Kidney epithelial cell (primary cell): ENCODE measurements at regions not wholly inside any gene's neighbourhood (a gene's known extent, or its start where the extent isn't known, plus 50 kb on each side); places are given as distances from the start of the nearest gene placed in this dataset.
"Not testable (repeated sequence)": the region's sequence is repeated elsewhere in the genome, so short reads cannot be mapped to it uniquely, and the experiment has no call there.

Experiments used
- DNase-seq: peaks from one replicate; pipeline ENCODE4 v3.0.0-alpha.2; 2010; ENCODE audit warnings: low read depth
- H3K27me3 ChIP-seq: 2 replicates; pipeline ENCODE4 v1.6.0; 2011; ENCODE audit warnings: low read length; ENCODE audit not compliant: control insufficient read depth, insufficient read depth
- H3K36me3 ChIP-seq: 2 replicates; pipeline ENCODE4 v1.5.1; 2011; ENCODE audit warnings: low read length; ENCODE audit not compliant: control insufficient read depth, insufficient read depth
- H3K4me3 ChIP-seq: 2 replicates; pipeline ENCODE4 v1.5.1; 2011; ENCODE audit warnings: low read depth, mild to moderate bottlenecking, control low read depth, low read length
- CTCF ChIP-seq: IDR thresholded peaks from 2 replicates; pipeline ENCODE4 v1.5.1; 2011; ENCODE audit warnings: mild to moderate bottlenecking, moderate library complexity, low read length, control low read depth, inconsistent platforms; ENCODE audit not compliant: insufficient read depth, poor library complexity, severe bottlenecking

GRCh38 chr2:192391041-192391440 is 196.3 kb upstream of the TMEFF2 start:
- Histone ChIP-seq H3K27me3 (no peaks in the 10 kb centered on the region), H3K36me3 (no peaks in the 10 kb centered on the region), H3K4me3 (no peak overlapping the region)
- TF ChIP-seq CTCF: no peak
- DNase-seq: no peak

- no peak for TF ChIP-seq CTCF
- DNase-seq: no peak
- Histone ChIP-seq H3K4me3 (no peak overlapping the region), H3K36me3 (no peaks in the 10 kb centered on the region), H3K27me3 (no peaks in the 10 kb centered on the region)
These were observed 195.7 kb upstream of the TMEFF2 start for GRCh38 chr2:192390401-192390800.

- H3K36me3 ChIP-seq, H3K4me3 ChIP-seq, H3K27me3 ChIP-seq: not testable (repeated sequence)
These were observed 189.5 kb upstream of the TMEFF2 start for GRCh38 chr2:192384191-192384590.

GRCh38 chr2:192381082-192381481 is 186.3 kb upstream of the TMEFF2 start:
- TF ChIP-seq CTCF: no peak
- H3K4me3 ChIP-seq: no peak overlapping the region
- H3K36me3 ChIP-seq: no peaks in the 10 kb centered on the region
- no peak for DNase-seq
- no peaks in the 10 kb centered on the region for H3K27me3 ChIP-seq

More at GRCh38 chr2:192384191-192384590, 189.5 kb upstream of the TMEFF2 start:
- DNase-seq: not testable (repeated sequence)

- H3K36me3 ChIP-seq: no peaks in the 10 kb centered on the region
- no peak for DNase-seq
- TF ChIP-seq CTCF: no peak
These were observed 185.0 kb upstream of the TMEFF2 start for GRCh38 chr2:192379736-192380135.

GRCh38 chr2:192377173-192377572 is 182.4 kb upstream of the TMEFF2 start:
- no peak for TF ChIP-seq CTCF
- no peak for DNase-seq

More at GRCh38 chr2:192379736-192380135, 185.0 kb upstream of the TMEFF2 start:
- Histone ChIP-seq H3K27me3 (no peaks in the 10 kb centered on the region), H3K4me3 (no peak overlapping the region)

More at GRCh38 chr2:192377173-192377572, 182.4 kb upstream of the TMEFF2 start:
- no peaks in the 10 kb centered on the region for H3K36me3 ChIP-seq
- H3K27me3 ChIP-seq: no peaks in the 10 kb centered on the region
- H3K4me3 ChIP-seq: no peak overlapping the region
